KMS-11 (cell line): ENCODE measurements at regions not wholly inside any gene's neighbourhood (a gene's known extent, or its start where the extent isn't known, plus 50 kb on each side); places are given as distances from the start of the nearest gene placed in this dataset.

Source experiments
- H2AFZ ChIP-seq: fragments of 200-600 bp; sonication (generic); 2 replicates; pipeline ENCODE4 v1.6.1; 2016; ENCODE audit warnings: antibody characterized with exemption, mixed run types, low read depth
- H3K27ac ChIP-seq: fragments of 200-600 bp; sonication (generic); 2 replicates; pipeline ENCODE4 v1.6.1; 2016; ENCODE audit warnings: mild to moderate bottlenecking, mixed run types
- H3K27me3 ChIP-seq: fragments of 200-600 bp; sonication (generic); 2 replicates; pipeline ENCODE4 v1.6.1; 2017; ENCODE audit warnings: mild to moderate bottlenecking, low read depth, mixed run types, moderate library complexity; ENCODE audit not compliant: insufficient read depth
- H3K36me3 ChIP-seq: fragments of 200-600 bp; sonication (generic); 2 replicates; pipeline ENCODE4 v1.6.1; 2017; ENCODE audit warnings: mild to moderate bottlenecking, mixed run types; ENCODE audit not compliant: insufficient read depth
- H3K4me1 ChIP-seq: fragments of 200-600 bp; sonication (generic); 2 replicates; pipeline ENCODE4 v1.6.1; 2016; ENCODE audit warnings: mild to moderate bottlenecking, low read depth, mixed run types; ENCODE audit not compliant: poor library complexity, severe bottlenecking
- H3K4me2 ChIP-seq: fragments of 200-600 bp; sonication (generic); 2 replicates; pipeline ENCODE4 v1.7.0; 2016; ENCODE audit warnings: mild to moderate bottlenecking, mixed run types
- H3K4me3 ChIP-seq: fragments of 200-600 bp; sonication (generic); IDR thresholded peaks from 2 replicates; pipeline ENCODE4 v1.6.1; 2017; ENCODE audit warnings: low read depth, low read length, mixed read lengths; ENCODE audit not compliant: insufficient read depth
- H3K79me2 ChIP-seq: fragments of 200-600 bp; sonication (generic); 2 replicates; pipeline ENCODE4 v1.6.1; 2016; ENCODE audit warnings: low read depth, mixed run types; ENCODE audit not compliant: insufficient read depth
- H3K9ac ChIP-seq: fragments of 200-600 bp; sonication (generic); 2 replicates; pipeline ENCODE4 v1.6.1; 2016; ENCODE audit warnings: mild to moderate bottlenecking, mixed run types
- H4K20me1 ChIP-seq: fragments of 200-600 bp; sonication (generic); 2 replicates; pipeline ENCODE4 v1.6.1; 2016; ENCODE audit warnings: mild to moderate bottlenecking, mixed run types; ENCODE audit not compliant: insufficient read depth
- CTCF ChIP-seq: fragments of 200-600 bp; sonication (generic); conservative IDR thresholded peaks from 2 replicates; pipeline ENCODE4 v1.6.1; 2017; ENCODE audit warnings: low read depth, mild to moderate bottlenecking, antibody characterized with exemption, low read length, moderate library complexity, mixed read lengths

GRCh38 chr5:145471026-145471425 lies 364.1 kb downstream of the PRELID2 start:
- no peaks in the 10 kb centered on the region for H3K36me3 ChIP-seq
- H3K4me1 ChIP-seq: no peaks in the 10 kb centered on the region
- no peaks in the 10 kb centered on the region for H4K20me1 ChIP-seq
- H3K4me3 ChIP-seq: no peak overlapping the region
- H3K79me2 ChIP-seq: no peaks in the 10 kb centered on the region
- H2AFZ ChIP-seq: no peak overlapping the region
- no peak overlapping the region for H3K27ac ChIP-seq
- no peak for TF ChIP-seq CTCF
- H3K27me3 ChIP-seq: no peaks in the 10 kb centered on the region
- no peak overlapping the region for H3K4me2 ChIP-seq
- no peak overlapping the region for H3K9ac ChIP-seq

DNA sequence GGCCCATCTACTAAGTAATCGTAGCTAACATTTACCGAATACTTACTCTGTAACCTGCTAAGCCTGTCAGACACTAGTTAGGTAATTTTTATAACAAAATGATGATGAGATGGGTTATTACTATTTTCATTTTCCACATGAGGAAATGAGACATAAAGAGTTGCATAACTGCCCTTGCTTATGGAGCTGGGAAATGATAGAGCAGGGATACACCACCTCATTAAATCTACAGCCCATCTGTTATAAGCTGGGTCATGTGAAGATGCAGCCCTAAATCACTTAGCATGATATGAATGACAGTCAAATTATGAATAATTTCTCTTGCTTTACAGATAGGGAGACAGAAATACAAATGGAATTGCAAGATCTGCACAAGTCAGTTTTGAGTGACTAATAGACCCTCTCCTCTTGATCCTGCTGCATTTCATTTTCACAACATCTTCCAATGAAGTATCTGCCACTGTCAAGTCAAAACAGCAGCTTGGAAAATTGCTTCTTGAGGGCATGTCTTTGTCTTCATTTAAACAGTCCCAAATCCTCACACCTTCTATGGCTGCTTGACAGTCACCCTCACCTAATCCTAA lies 364.7 kb downstream of the PRELID2 start:
- no peaks in the 10 kb centered on the region for H3K4me1 ChIP-seq
- no peak for TF ChIP-seq CTCF
- H3K4me2 ChIP-seq: no peak overlapping the region
- no peaks in the 10 kb centered on the region for H4K20me1 ChIP-seq
- H2AFZ ChIP-seq: no peak overlapping the region
- H3K4me3 ChIP-seq: no peak overlapping the region
- no peak overlapping the region for H3K9ac ChIP-seq
- no peaks in the 10 kb centered on the region for H3K79me2 ChIP-seq
- H3K36me3 ChIP-seq: no peaks in the 10 kb centered on the region
- H3K27me3 ChIP-seq: no peaks in the 10 kb centered on the region
- no peak overlapping the region for H3K27ac ChIP-seq

GRCh38 chr5:145467446-145467845 lies 367.7 kb downstream of the PRELID2 start:
- Histone ChIP-seq H3K79me2 (no peaks in the 10 kb centered on the region), H4K20me1 (no peaks in the 10 kb centered on the region), H3K27ac (no peak overlapping the region), H2AFZ (no peak overlapping the region), H3K4me1 (no peaks in the 10 kb centered on the region), H3K4me2 (no peak overlapping the region), H3K36me3 (no peaks in the 10 kb centered on the region), H3K9ac (no peak overlapping the region), H3K27me3 (no peaks in the 10 kb centered on the region), H3K4me3 (no peak overlapping the region)
- TF ChIP-seq CTCF: no peak

DNA sequence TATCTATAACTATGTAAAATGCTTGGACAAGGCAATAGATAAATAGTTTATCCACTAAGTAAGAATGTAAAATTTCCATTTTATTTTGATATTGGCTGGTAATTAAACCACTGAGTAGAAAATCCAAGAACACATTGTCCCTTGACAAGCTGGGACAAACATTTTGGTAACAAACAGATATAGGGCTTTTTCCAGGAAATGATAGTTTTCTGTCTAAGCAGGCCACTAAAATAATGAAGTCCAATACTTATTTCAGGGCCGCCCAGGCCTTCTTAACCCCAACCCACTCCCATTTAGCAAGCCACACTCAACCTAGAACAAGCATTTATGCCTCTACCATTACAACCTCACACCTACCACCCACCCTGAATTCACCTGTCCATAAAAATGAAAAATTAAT lies 368.6 kb downstream of the PRELID2 start:
- Histone ChIP-seq H3K9ac (no peak overlapping the region), H3K79me2 (no peaks in the 10 kb centered on the region), H3K4me2 (no peak overlapping the region), H3K4me3 (no peak overlapping the region), H3K4me1 (no peaks in the 10 kb centered on the region), H3K27me3 (no peaks in the 10 kb centered on the region; the same call in 1 of the 2 replicates), H3K27ac (no peak overlapping the region), H2AFZ (no peak overlapping the region), H4K20me1 (no peaks in the 10 kb centered on the region), H3K36me3 (no peaks in the 10 kb centered on the region)
- no peak for TF ChIP-seq CTCF
